ENCODE measurements at regions not wholly inside any gene's neighbourhood (a gene's known extent, or its start where the extent isn't known, plus 50 kb on each side); places are given as distances from the start of the nearest gene placed in this dataset.

GRCh38 chr2:16180631-16181030, 240.3 kb downstream of the MYCN start:
- no peak for DNase-seq

GRCh38 chr2:16179701-16180416, 239.5 kb downstream of the MYCN start:
- no peak for DNase-seq

GRCh38 chr2:16178551-16179130, 238.3 kb downstream of the MYCN start:
- DNase-seq: no peak

GRCh38 chr2:16177671-16178180, 237.4 kb downstream of the MYCN start:
- no peak for DNase-seq

DNA sequence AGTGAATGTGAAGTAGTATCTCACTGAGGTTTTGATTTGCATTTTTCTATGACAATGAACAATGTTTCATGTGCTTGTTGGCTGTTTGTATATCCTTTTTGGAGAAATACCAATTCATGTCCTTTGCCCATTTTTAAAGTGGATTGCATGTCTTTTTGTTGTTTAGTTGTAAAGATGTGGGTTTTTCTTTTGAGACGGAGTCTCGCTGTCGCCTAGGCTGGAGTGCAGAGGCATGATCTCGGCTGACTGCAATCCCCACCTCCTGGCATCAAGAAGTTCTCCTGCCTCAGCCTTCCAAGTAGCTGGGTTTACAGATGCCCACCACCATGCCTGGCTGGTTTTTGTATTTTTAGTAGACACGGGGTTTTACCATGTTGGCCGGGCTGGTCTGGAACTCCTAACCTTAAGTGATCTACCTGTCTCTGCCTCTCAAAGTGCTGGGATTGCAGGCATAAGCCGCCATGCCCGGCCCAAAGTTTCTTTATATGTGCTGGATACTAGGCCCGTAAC, 236.7 kb downstream of the MYCN start:
- DNase-seq: no peak

- no peak for DNase-seq
Measured at GRCh38 chr2:16175247-16175825, 235.0 kb downstream of the MYCN start.

DNA sequence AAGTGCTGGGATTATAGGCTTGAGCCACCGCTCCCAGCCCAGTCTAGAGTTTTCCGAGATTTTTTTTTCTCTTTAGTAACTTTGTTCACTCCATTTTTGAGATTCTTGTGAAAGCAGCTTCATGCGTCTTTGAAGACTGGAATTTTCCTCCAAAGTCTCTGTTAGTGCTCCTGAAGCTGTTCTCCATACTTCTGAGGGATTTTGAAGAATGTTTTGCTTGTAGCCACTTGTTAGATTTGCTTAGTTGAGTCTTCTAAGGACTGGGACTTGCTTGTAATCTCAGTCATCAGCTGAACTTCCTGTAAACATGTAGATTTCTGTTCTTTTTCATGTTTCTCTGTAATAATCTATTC, 234.3 kb downstream of the MYCN start:
- no peak for DNase-seq

DNA sequence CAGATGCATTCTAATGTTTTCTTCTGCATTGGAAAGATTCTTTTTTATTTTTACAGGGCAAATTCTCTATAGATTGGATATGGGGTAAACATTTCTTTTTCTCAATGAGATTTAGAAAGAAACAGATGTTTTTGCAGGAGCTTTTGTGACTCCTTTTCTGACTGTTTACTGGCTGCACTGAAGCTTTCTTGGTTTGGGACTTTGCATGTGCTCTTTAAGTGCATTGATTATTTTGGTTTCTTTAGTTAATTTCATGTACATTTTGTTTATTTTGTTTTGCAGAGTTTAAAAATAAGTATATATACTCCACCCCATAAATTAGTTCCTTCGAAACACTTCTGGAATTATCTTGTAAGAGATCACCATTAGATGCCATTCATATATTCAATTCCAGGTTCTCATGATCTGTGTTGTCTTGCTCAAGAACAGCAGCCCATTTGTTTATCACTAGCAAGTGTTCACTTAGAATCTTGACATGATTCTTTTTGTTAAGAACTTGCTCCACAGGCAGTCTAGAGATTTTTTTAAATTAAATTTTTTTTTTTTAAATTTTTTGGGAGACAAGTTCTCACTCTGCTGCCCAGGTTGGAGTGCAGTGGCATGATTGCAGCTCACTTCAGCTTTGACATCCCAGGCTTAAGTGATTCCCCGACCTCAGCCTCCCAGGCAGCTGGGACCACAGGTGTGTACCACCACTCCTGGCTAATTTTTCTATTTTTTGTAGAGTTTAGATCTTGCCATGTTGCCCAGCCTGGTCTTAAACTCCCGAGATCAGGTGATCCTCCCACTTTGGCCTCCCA, 233.7 kb downstream of the MYCN start:
- DNase-seq: no peak

- DNase-seq: no peak
Measured at GRCh38 chr2:16172324-16173175, 232.2 kb downstream of the MYCN start.

DNA sequence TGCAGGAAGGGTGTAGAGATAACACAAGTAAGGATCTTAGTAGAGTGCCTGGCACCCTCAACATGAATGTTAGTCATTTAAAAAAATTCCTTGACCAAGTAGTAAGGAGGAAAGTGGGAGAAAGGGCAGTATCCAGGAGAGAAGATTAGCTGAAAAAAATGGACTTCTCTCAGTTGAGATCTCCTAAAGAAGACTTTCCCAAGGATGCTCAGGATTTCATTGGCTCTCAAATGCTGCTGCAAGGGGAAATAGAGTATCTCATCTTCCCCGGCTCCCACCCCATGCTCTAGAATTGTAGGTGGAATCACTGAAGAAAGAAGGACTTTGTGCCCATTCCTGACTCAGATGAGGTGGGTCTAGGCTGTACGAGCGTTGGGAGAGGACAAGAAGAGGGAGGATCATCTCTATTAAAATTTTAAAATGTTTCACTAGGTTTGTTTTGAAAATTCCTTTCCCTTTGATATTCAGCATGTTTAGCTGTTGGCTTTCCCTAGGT, 231.1 kb downstream of the MYCN start:
- no peak for DNase-seq

DNA sequence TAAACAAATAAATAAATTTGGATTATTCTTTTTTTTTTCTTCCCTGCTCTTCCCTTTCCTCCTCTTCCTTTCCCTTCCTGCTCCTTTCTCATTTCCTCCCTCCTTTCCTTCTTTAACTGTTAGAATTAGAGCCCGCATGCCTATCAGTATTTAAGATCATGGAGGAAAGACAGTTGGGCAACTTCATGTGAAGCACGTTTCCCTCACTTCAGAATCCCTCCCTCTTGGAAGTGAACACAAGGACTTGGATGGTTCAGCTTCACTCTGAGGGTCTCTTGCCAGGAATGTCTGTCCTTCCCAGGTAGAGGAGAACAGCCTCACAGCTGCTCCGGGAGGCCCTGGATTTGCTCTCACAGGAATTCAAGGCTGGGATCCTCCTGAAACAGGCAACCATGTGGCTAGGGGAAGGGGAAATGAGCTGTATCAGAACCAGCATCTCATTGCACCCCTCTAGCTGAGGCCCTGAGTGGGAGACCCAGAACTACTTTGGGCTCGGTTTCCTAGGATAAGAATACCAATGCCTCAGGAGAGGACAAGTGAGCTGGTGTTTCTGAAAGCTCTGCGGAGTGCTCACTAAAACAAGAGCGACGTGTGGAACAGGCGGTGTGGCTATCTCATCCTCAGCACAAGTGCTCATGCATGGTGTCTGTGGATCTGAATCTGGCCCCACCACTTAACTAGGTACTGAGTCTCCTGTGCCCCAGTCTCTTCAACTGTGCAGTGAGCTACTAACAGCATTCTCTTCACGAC, 230.5 kb downstream of the MYCN start:
- DNase-seq: no peak

- DNase-seq: no peak
Measured at GRCh38 chr2:16169381-16169960, 229.1 kb downstream of the MYCN start.

DNA sequence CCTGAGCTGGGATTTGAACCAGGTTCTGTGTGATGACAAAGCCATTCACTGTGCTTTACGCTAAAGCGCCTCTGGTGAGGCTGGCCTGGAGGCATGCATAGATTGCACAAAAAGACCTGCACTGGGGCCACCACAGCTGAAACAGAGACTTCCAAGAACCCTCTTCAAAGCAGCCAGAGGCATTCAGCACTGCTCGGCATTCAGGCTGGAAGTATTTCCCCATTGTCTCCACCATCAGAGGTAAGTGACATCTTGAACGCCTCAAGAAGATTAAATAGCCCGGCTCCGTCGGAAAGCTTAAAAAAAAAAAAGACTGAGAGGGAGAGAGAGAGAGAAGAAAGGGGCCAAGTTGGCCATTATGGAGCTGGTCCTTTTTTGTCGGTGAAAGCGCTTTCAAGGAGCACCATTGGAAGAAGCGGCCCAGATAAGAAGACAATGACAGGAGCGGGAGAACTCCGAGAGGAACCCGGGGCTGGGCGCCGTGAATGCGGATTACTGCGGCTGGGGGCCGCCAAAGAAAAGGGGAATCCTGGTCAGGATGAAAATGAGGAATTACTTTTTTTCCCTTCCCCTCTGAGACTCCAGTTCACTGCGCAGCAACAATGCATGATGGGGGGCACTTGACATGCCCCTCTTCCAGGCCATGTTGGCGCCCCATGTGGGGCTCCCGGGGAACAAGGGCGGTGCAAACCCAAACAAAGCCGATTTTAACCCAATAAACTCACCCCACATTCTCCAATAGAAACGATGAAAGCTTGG, 228.3 kb downstream of the MYCN start:
- no peak for DNase-seq

- DNase-seq: no peak
Measured at GRCh38 chr2:16167870-16168426, 227.6 kb downstream of the MYCN start.

DNA sequence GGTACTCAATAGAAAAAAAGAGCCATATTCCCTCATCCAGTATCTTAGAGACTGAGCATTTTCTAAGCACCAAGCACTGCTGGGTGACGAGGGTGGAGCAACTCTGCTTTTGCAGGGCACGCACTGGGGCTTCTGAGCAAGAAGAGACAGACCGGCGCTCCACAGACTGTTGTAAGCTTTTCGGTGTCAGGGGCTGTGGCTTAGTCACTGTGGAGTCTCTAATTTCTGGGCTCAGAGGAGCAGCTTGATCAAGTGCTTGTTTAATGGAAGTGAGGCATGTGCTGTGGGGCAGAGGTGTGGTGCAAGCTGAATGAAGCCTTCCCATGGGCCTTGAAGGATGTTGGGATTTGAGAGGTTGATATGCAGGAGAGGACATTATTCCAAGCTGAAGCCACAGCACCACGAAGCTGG, 227.1 kb downstream of the MYCN start:
- DNase-seq: no peak

- DNase-seq: no peak
Measured at GRCh38 chr2:16166327-16166981, 226.1 kb downstream of the MYCN start.

DNA sequence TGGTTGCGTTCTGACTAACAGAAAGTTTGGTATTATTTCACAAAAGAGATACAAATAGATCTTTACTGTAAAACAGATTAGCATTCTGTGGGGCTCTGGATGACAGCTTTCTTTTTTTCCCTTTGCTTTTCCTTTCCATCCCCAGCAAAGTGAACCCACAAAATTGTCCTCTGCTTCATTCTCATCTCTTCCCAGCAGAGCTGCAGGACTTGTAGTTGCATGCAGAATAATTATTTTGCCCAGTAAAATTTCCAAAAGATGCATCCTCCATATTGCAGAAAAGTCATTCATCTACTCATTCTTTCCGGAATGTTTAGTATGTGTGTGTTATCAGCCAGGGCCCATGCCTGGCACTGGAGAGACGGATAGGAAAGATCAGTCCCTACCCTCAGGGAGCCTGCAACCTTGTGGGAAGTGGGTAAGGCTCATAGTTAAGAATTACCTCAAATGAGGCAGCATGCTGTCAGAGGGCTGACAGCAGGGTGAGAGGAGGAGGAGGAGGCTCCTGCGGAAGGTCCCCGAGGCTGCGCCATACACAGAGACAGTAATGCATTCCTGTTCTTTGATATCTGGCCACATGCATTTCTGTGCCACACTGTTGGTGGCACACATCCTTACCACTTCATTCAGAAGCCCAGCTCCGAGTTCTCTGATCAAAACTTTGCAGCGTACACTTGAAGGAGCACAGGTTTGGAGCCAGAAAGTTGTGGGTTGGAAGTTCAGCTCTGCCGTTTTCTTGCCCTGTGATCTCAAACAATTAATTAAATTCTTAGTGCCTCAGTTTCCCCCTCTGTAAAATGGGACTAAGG, 225.4 kb downstream of the MYCN start:
- DNase-seq: no peak

DNA sequence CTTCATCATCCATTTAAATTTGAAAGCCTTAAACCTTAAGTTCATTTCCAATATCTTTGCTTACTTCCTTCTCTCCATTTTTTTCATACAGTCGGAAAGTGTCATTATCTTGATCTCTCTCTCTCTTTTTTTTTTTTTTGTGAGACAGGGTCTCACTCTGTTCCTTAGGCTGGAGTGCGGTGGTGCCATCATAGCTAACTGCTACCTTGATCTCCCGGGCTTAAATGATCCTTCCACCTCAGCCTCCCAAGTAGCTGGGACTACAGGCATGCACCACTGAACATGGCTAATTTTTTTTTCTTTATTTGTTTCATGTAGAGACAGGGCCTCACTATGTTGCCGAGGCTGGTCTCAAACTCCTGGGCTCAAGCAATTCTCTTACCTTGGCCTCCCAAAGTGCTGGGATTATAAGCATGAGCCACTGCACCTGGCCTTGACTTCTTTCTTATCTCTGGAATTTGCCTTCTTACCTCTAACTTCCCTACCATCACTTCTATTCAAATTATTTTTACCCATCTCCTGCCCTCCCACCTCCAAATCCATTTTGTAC, 222.2 kb downstream of the MYCN start:
- DNase-seq: no peak
